BE2C (cell line): ENCODE measurements at regions not wholly inside any gene's neighbourhood (a gene's known extent, or its start where the extent isn't known, plus 50 kb on each side); places are given as distances from the start of the nearest gene placed in this dataset.
"Not testable (repeated sequence)": the region's sequence is repeated elsewhere in the genome, so short reads cannot be mapped to it uniquely, and the experiment has no call there.

Experiments used
- DNase-seq: peaks from one replicate; pipeline ENCODE4 v3.0.0-alpha.2; 2020
- H3K27me3 ChIP-seq: fragments of 250-450 bp; sonication (Bioruptor Pico); 2 replicates; pipeline ENCODE4 v1.5.1; 2020; ENCODE audit warnings: mild to moderate bottlenecking
- H3K36me3 ChIP-seq: fragments of 250-450 bp; sonication (Bioruptor Pico); 2 replicates; pipeline ENCODE4 v1.5.1; 2020; ENCODE audit warnings: mild to moderate bottlenecking
- H3K4me1 ChIP-seq: fragments of 250-450 bp; sonication (Bioruptor Pico); 2 replicates; pipeline ENCODE4 v1.5.1; 2020
- H3K4me3 ChIP-seq: 2 replicates; pipeline ENCODE4 v1.5.1; 2011; ENCODE audit warnings: low read depth, low read length
- H3K9me3 ChIP-seq: fragments of 250-450 bp; sonication (Bioruptor Pico); 2 replicates; pipeline ENCODE4 v1.5.1; 2020
- CTCF ChIP-seq: IDR thresholded peaks from 2 replicates; pipeline ENCODE4 v1.5.1; 2012; ENCODE audit warnings: mild to moderate bottlenecking, low read depth, low read length

GRCh38 chr3:15894382-15894781, 96.6 kb upstream of the ANKRD28 start:
- no peaks in the 10 kb centered on the region for H3K4me1 ChIP-seq
- H3K36me3 ChIP-seq: no peaks in the 10 kb centered on the region
- no peak for DNase-seq
- TF ChIP-seq CTCF: no peak
- no peaks in the 10 kb centered on the region for H3K27me3 ChIP-seq
- no peaks in the 10 kb centered on the region for H3K9me3 ChIP-seq
- no peak overlapping the region for H3K4me3 ChIP-seq

GRCh38 chr3:15896500-15896899, 98.7 kb upstream of the ANKRD28 start:
- TF ChIP-seq CTCF: no peak
- H3K4me1 ChIP-seq: no peaks in the 10 kb centered on the region
- H3K9me3 ChIP-seq: no peaks in the 10 kb centered on the region
- H3K27me3 ChIP-seq: no peaks in the 10 kb centered on the region
- DNase-seq: no peak
- H3K36me3 ChIP-seq: no peaks in the 10 kb centered on the region
- no peak overlapping the region for H3K4me3 ChIP-seq

- TF ChIP-seq CTCF: no peak
- no peaks in the 10 kb centered on the region for H3K4me1 ChIP-seq
- DNase-seq: no peak
- H3K27me3 ChIP-seq: no peaks in the 10 kb centered on the region
- no peaks in the 10 kb centered on the region for H3K36me3 ChIP-seq
- no peaks in the 10 kb centered on the region for H3K9me3 ChIP-seq
- no peak overlapping the region for H3K4me3 ChIP-seq
Observed at GRCh38 chr3:15899388-15899787, 101.6 kb upstream of the ANKRD28 start.

- H3K4me1 ChIP-seq: no peaks in the 10 kb centered on the region
- TF ChIP-seq CTCF: no peak
- H3K27me3 ChIP-seq: no peaks in the 10 kb centered on the region
- no peaks in the 10 kb centered on the region for H3K9me3 ChIP-seq
- no peak for DNase-seq
- H3K4me3 ChIP-seq: no peak overlapping the region
- H3K36me3 ChIP-seq: no peaks in the 10 kb centered on the region
Observed at GRCh38 chr3:15903164-15903563, 105.4 kb upstream of the ANKRD28 start.

GRCh38 chr3:15903759-15904720, 106.3 kb upstream of the ANKRD28 start:
- Histone ChIP-seq H3K27me3 (no peaks in the 10 kb centered on the region), H3K36me3 (no peaks in the 10 kb centered on the region), H3K9me3 (no peaks in the 10 kb centered on the region), H3K4me1 (no peaks in the 10 kb centered on the region), H3K4me3 (no peak overlapping the region)
- no peak for TF ChIP-seq CTCF
- DNase-seq: no peak

GRCh38 chr3:15905041-15905440, 107.3 kb upstream of the ANKRD28 start:
- Histone ChIP-seq H3K4me1 (no peaks in the 10 kb centered on the region), H3K4me3 (no peak overlapping the region), H3K36me3 (no peaks in the 10 kb centered on the region), H3K9me3 (no peaks in the 10 kb centered on the region), H3K27me3 (no peaks in the 10 kb centered on the region)
- TF ChIP-seq CTCF: no peak
- no peak for DNase-seq

- not testable (repeated sequence) for H3K9me3 ChIP-seq, H3K27me3 ChIP-seq, H3K4me1 ChIP-seq, DNase-seq, H3K4me3 ChIP-seq, H3K36me3 ChIP-seq
Observed at GRCh38 chr3:15907403-15907802, 109.6 kb upstream of the ANKRD28 start.
